ENCODE measurements at regions not wholly inside any gene's neighbourhood (a gene's known extent, or its start where the extent isn't known, plus 50 kb on each side); places are given as distances from the start of the nearest gene placed in this dataset.

DNA sequence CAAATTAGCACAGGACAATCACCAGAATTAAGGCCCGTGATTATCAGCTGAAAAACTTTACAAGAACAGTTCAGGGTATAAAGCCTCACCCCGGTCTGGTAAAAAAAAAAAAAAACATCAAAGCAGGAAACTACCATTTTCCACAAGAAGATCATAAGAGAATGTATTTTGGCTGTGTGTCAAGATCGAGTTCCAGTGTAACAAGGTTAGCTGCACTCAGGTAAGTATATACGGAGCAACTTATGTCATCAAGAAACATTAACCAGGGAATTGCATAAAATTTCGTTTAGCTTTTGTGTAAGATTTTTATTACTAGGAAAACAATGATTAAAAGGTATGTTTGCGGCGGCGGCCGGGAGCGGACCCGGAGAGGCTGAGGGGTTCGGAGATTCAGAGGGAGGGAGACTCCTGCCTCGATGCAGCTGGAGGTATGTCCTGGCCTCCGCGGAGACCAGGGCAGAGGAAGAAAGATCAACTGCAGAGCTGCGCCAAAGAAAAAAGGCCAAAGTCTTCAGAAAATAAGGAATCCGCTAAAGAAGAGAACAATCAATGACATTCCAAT, 533.8 kb upstream of the CNTNAP2 start:
- Histone ChIP-seq H3K36me3 (ENCODE audit: control insufficient read depth in 1 of 2, insufficient read depth in 2 of 2, low read length in 2 of 2) (no peaks in the 10 kb centered on the region; a peak in 1 of 4 replicates), H3K4me3 (replicated peaks in 1 of 2; ENCODE audit: low read depth in 1 of 2, low read length in 2 of 2) (no peak overlapping the region), H3K9me2 (ENCODE audit: insufficient read depth) (no peaks in the 10 kb centered on the region), H4K20me1 (ENCODE audit: insufficient read depth) (no peaks in the 10 kb centered on the region), H3K27me3 (ENCODE audit: insufficient read depth, low read length) (no peaks in the 10 kb centered on the region), H3K79me2 (ENCODE audit: insufficient read depth, low read length) (no peaks in the 10 kb centered on the region), H3K9me3 (ENCODE audit: control insufficient read depth in 1 of 2, insufficient read depth in 1 of 2, low read depth in 1 of 2, low read length in 2 of 2) (peaks cover 0 to 12% of the 10 kb centered on the region in 2 experiments; a peak in 2 of 4 replicates), H3K4me2 (ENCODE audit: low read length) (no peak overlapping the region), H3K4me1 (ENCODE audit: control insufficient read depth in 1 of 2, insufficient read depth in 2 of 2, low read length in 2 of 2) (no peaks in the 10 kb centered on the region), H3K9ac (ENCODE audit: low read length) (no peak overlapping the region), H2AFZ (ENCODE audit: low read depth, low read length, poor library complexity, severe bottlenecking) (no peak overlapping the region), H3K27ac (ENCODE audit: low read depth, low read length) (no peak overlapping the region)
- TF ChIP-seq POLR2A (IDR thresholded peaks at IDR 0.05; ENCODE audit: borderline replicate concordance, extremely low read depth, insufficient read depth, insufficient read length) = no peak
- TF ChIP-seq SIN3A (IDR thresholded peaks at IDR 0.05; ENCODE audit: low read depth) = no peak
- no peak for TF ChIP-seq CBX3 (IDR thresholded peaks at IDR 0.05; ENCODE audit: low read depth)
- ChIA-PET RAD21 (ENCODE audit: low non-redundant PET in 1 of 2, low total read pairs in 2 of 2, uncharacterized antibody in 2 of 2, unreplicated experiment in 2 of 2) (no interaction called here), CTCF (no interaction called here), POLR2A (no interaction called here)
- no peak for DNase-seq (ENCODE audit: low read depth, low spot score)
- no peak for ATAC-seq
- no TSS peak for BruUV-seq (replicated peaks)
- intact Hi-C loops (cut with micrococcal nuclease) = no loop called here

DNA sequence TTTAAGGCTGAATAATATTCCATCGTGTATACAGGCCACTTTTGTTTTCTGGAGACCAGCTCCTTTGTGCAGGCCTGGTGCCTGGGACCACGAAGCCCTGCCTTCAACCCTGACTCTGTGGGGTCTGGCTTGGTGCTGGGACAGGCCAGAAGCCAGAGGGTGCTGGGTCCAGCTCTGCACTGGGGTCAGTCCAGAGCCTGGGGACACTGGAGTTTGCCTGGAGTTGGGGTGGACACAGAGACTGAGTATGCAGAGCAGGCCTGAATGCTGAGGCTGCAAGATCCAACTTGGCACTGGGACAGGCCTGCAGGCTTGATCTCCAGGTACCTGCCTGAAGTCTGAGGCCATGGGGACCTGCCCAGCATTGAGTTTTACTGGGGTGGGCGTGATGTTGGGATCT, 558.8 kb upstream of the CNTNAP2 start:
- Histone ChIP-seq H2AFZ (ENCODE audit: low read depth, low read length, poor library complexity, severe bottlenecking) (no peak overlapping the region), H3K9ac (ENCODE audit: low read length) (no peak overlapping the region), H3K4me2 (ENCODE audit: low read length) (no peak overlapping the region), H3K36me3 (ENCODE audit: control insufficient read depth in 1 of 2, insufficient read depth in 2 of 2, low read length in 2 of 2) (no peaks in the 10 kb centered on the region), H3K79me2 (ENCODE audit: insufficient read depth, low read length) (no peaks in the 10 kb centered on the region), H3K4me3 (replicated peaks in 1 of 2; ENCODE audit: low read depth in 1 of 2, low read length in 2 of 2) (no peak overlapping the region), H4K20me1 (ENCODE audit: insufficient read depth) (no peaks in the 10 kb centered on the region), H3K27me3 (ENCODE audit: insufficient read depth, low read length) (no peaks in the 10 kb centered on the region), H3K4me1 (ENCODE audit: control insufficient read depth in 1 of 2, insufficient read depth in 2 of 2, low read length in 2 of 2) (no peaks in the 10 kb centered on the region), H3K9me3 (ENCODE audit: control insufficient read depth in 1 of 2, insufficient read depth in 1 of 2, low read depth in 1 of 2, low read length in 2 of 2) (peaks cover 0 to 6% of the 10 kb centered on the region in 2 experiments; a peak in 2 of 4 replicates), H3K9me2 (ENCODE audit: insufficient read depth) (no peaks in the 10 kb centered on the region), H3K27ac (ENCODE audit: low read depth, low read length) (no peak overlapping the region)
- ChIA-PET POLR2A (no interaction called here), RAD21 (ENCODE audit: low non-redundant PET in 1 of 2, low total read pairs in 2 of 2, uncharacterized antibody in 2 of 2, unreplicated experiment in 2 of 2) (no interaction called here), CTCF (no interaction called here)
- intact Hi-C loops (cut with micrococcal nuclease) = no loop called here
- TF ChIP-seq, protein P1, sequence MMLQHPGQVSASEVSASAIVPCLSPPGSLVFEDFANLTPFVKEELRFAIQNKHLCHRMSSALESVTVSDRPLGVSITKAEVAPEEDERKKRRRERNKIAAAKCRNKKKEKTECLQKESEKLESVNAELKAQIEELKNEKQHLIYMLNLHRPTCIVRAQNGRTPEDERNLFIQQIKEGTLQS (IDR thresholded peaks at IDR 0.05) = no peak
- no peak for TF ChIP-seq FOSL1 (IDR thresholded peaks at IDR 0.05; ENCODE audit: low read depth)
- no peak for TF ChIP-seq CBX3 (IDR thresholded peaks at IDR 0.05; ENCODE audit: low read depth)
- no peak for TF ChIP-seq ELF1 (IDR thresholded peaks at IDR 0.05; ENCODE audit: borderline replicate concordance, low read depth)
- TF ChIP-seq ZBTB33 (IDR thresholded peaks at IDR 0.05; ENCODE audit: extremely low read depth, insufficient replicate concordance, low read length) = no peak
- no peak for TF ChIP-seq EZH2phosphoT487 (IDR thresholded peaks at IDR 0.05; ENCODE audit: borderline replicate concordance)
- TF ChIP-seq EGR1 (IDR thresholded peaks at IDR 0.05; ENCODE audit: low read depth) = no peak
- TF ChIP-seq ZNF274 (IDR thresholded peaks at IDR 0.05; ENCODE audit: low read depth, low read length) = no peak
- TF ChIP-seq SP1 (IDR thresholded peaks at IDR 0.05; ENCODE audit: low read depth) = no peak
- no peak for TF ChIP-seq ZFX (IDR thresholded peaks at IDR 0.05)
- TF ChIP-seq JUND (IDR thresholded peaks at IDR 0.05) = no peak
- TF ChIP-seq YY1 (IDR thresholded peaks at IDR 0.05; ENCODE audit: extremely low read depth, insufficient replicate concordance, low read depth, low read length) = no peak
- no peak for TF ChIP-seq TCF7L2 (IDR thresholded peaks at IDR 0.05; ENCODE audit: borderline replicate concordance, extremely low read depth, insufficient read depth, insufficient read length)
- BruUV-seq (replicated peaks) = no TSS peak
- DNase-seq (ENCODE audit: low read depth, low spot score) (no peak), ATAC-seq (no peak)

All from HCT116 (cell line).